Gastrocnemius medialis (tissue), 4 donors: ENCODE measurements at regions not wholly inside any gene's neighbourhood (a gene's known extent, or its start where the extent isn't known, plus 50 kb on each side); places are given as distances from the start of the nearest gene placed in this dataset.

Experiments
- CTCF ChIP-seq, 5 experiments: fragments of 450-650 bp in 3 of 5; fragments of 200-600 bp in 2 of 5; sonication (generic) in 2 of 5; IDR thresholded peaks in 4 of 5; conservative IDR thresholded peaks in 1 of 5; 1 replicate in 4 of 5; 2 replicates in 1 of 5; pipeline ENCODE4 v1.5.1; 2016 to 2019; ENCODE audit warnings: antibody characterized with exemption in 5 of 5, mild to moderate bottlenecking in 3 of 5, moderate library complexity in 3 of 5
- POLR2A ChIP-seq, 2 donors: fragments of 450-650 bp; IDR thresholded peaks; one replicate each; pipeline ENCODE4 v1.6.1; 2017; ENCODE audit warnings: antibody characterized with exemption in 2 of 2, mild to moderate bottlenecking in 2 of 2, moderate library complexity in 2 of 2

GRCh38 chr5:17412760-17413671, 85.0 kb upstream of the TAF11L2 start:
- TF ChIP-seq CTCF (IDR thresholded peaks at IDR 0.05 in 4 of 5, conservative IDR thresholded peaks at IDR 0.05 in 1 of 5) (no peak), POLR2A (IDR thresholded peaks at IDR 0.05) (no peak)
